NCI-H69 (cell line): ENCODE measurements at regions not wholly inside any gene's neighbourhood (a gene's known extent, or its start where the extent isn't known, plus 50 kb on each side); places are given as distances from the start of the nearest gene placed in this dataset.

Source experiments
- DNase-seq: peaks from one replicate; lab custom pipeline; 2025; lab: John Stamatoyannopoulos, UW

DNA sequence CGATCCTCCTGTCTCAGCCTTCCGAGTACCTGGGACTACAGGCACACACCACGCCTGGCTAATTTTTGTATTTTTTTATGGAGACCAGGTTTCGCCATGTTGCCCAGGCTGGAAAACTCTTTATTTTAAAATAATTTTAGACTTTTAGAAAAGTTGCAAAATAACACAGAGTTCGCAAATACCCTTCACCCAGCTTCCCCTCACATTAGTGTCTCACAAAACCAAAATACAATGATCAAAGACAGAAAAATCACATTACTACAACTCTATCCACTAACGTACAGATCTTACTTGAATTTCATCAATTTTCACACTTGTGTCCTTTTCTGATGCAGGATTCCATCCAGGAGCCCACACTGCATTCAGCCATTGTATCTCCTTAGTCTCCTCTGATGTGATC lies 58.8 kb upstream of the ERRFI1 start:
- no peak for DNase-seq

DNA sequence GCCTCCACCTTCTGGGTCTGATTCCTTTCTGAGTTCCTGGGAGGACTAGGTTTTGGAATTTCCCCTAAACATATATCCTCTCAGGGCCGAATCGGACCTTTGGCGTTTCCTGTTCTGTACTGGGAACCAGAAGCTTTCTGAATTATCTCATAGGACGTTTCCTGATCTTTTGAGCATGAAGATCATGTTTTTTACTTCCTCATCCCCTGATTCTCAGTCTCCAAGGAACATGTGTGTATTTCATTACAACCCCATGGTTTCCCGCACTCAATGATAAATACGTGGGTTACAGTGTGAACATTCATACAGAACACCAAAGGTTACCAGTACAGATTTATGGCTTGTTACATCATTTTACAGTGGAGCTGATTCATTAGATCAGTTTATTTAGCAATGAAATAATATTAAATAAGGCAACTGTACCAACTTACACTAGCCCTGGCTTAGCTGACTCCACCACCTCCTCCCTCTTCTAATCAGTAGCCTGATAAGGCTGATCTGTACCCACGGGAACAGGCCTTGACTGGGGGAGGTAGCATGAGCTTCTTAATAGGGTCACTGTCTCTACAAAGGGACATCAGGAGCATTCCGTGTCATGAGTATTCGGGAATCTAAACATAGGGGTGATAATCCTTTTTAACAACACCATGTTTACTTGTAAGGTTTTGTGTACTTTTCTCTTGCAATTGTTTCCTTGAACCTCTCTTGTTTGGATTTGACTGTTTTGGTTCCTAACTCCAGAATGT lies 57.8 kb upstream of the ERRFI1 start:
- DNase-seq, result no peak

DNA sequence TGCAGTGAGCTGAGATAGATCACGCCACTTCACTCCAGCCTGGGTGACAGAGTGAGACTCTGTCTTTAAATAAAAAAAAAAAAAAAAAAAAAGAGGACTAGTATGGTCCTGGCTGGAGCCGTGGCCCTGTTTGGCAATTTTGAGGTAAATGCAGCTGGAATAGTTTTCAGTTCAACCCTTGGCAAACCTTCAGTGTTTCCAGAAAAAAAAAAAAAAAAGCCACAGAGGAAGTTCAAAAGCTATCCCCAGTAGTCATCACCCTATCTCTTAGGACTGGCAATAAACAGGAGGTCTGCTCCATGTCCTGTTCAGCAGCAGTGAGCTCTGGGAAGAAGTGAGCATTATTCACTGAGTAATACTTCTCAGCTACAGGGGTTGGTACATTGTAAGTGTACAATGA lies 56.8 kb upstream of the ERRFI1 start:
- no peak for DNase-seq

GRCh38 chr1:8078176-8078671 lies 52.1 kb upstream of the ERRFI1 start:
- no peak for DNase-seq

GRCh38 chr1:8077602-8078001 lies 51.5 kb upstream of the ERRFI1 start:
- no peak for DNase-seq

GRCh38 chr1:8077120-8077573 lies 51.0 kb upstream of the ERRFI1 start:
- DNase-seq, result peak; percentile 31

DNA sequence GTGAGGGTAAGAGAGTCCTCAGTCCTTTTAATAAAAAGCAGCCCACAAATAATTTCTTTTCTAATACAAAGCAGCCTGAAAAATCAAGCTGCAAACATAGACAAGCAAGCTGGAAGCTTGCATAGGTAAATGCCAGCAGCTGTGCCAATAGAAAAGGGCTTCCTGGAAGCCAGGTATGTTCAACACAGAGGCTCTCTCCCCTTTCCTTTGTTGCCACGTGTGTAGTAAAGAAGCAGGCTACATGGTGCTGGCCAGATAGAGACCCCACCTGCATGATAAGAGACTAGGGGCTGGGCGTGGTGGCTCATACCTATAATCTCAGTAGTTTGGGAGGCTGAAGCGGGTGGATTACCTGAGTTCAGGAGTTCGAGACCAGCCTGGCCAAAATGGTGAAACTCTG lies 50.1 kb upstream of the ERRFI1 start:
- peak; percentile 24 for DNase-seq
